Keratinocyte (primary cell): ENCODE measurements at regions not wholly inside any gene's neighbourhood (a gene's known extent, or its start where the extent isn't known, plus 50 kb on each side); places are given as distances from the start of the nearest gene placed in this dataset.

Experiments used
- EZH2 ChIP-seq: IDR thresholded peaks from one replicate; pipeline ENCODE4 v1.6.1; 2012; ENCODE audit warnings: inconsistent platforms, mild to moderate bottlenecking, low read length, moderate library complexity
- TF ChIP-seq, protein P1 (sequence below), 3 experiments: IDR thresholded peaks in 1 of 3; conservative IDR thresholded peaks in 1 of 3; optimal IDR thresholded peaks in 1 of 3; 2 replicates in 2 of 3; 3 replicates in 1 of 3; pipeline versions ENCODE3 to v1.5.1; 2011; ENCODE audit warnings: low read length in 3 of 3, mild to moderate bottlenecking in 3 of 3, moderate library complexity in 2 of 3, control low read depth in 1 of 3, inconsistent platforms in 1 of 3; ENCODE audit not compliant: insufficient read depth in 2 of 3; ENCODE audit errors: extremely low read depth in 1 of 3

DNA sequence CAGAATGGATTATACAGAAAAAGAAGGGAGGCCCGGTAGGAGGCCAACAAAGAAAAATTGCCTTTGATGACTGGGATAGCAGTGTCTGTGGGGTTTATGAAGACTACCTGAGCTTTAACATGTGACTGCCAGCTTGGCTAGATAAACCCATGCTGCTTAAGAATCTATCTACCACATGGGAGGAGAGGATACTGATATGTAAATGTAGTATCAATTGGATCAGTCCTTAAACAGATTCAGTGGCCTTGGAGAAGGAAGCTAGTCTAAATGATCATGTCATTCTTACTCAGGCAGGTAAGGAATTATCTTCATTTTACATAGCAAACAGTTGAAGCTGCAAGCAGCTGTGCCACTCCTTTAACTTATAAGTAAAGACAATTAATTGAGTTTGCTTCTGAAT, 50.0 kb upstream of the SYNPR start:
- TF ChIP-seq, protein P1, sequence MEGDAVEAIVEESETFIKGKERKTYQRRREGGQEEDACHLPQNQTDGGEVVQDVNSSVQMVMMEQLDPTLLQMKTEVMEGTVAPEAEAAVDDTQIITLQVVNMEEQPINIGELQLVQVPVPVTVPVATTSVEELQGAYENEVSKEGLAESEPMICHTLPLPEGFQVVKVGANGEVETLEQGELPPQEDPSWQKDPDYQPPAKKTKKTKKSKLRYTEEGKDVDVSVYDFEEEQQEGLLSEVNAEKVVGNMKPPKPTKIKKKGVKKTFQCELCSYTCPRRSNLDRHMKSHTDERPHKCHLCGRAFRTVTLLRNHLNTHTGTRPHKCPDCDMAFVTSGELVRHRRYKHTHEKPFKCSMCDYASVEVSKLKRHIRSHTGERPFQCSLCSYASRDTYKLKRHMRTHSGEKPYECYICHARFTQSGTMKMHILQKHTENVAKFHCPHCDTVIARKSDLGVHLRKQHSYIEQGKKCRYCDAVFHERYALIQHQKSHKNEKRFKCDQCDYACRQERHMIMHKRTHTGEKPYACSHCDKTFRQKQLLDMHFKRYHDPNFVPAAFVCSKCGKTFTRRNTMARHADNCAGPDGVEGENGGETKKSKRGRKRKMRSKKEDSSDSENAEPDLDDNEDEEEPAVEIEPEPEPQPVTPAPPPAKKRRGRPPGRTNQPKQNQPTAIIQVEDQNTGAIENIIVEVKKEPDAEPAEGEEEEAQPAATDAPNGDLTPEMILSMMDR (optimal IDR thresholded peaks at IDR 0.05 in 1 of 3, IDR thresholded peaks at IDR 0.05 in 1 of 3, conservative IDR thresholded peaks at IDR 0.05 in 1 of 3; ENCODE audit: extremely low read depth in 1 of 3, insufficient read depth in 2 of 3, low read length in 3 of 3): no peak
- TF ChIP-seq EZH2: no peak
